Sigmoid colon (tissue), 4 donors: ENCODE measurements at regions not wholly inside any gene's neighbourhood (a gene's known extent, or its start where the extent isn't known, plus 50 kb on each side); places are given as distances from the start of the nearest gene placed in this dataset.

Source experiments
- CTCF ChIP-seq, 4 experiments: fragments of 450-650 bp in 3 of 4; fragments of 200-600 bp in 1 of 4; IDR thresholded peaks; one replicate each; pipeline ENCODE4 v1.5.1; 2016 to 2019; ENCODE audit warnings: antibody characterized with exemption in 4 of 4, mild to moderate bottlenecking in 3 of 4, moderate library complexity in 2 of 4
- EP300 ChIP-seq, 4 donors: sonication (generic); formaldehyde crosslinking; IDR thresholded peaks; one replicate each; pipeline ENCODE4 v1.6.1; 2017; ENCODE audit warnings: antibody characterized with exemption in 4 of 4
- POLR2A ChIP-seq, 2 donors: fragments of 450-650 bp; IDR thresholded peaks; one replicate each; pipeline ENCODE4 v1.6.1; 2016; ENCODE audit warnings: antibody characterized with exemption in 2 of 2, mild to moderate bottlenecking in 2 of 2, moderate library complexity in 2 of 2

GRCh38 chr18:46336278-46337111 is 232.3 kb downstream of the HAUS1 start:
- no peak for TF ChIP-seq EP300 (IDR thresholded peaks at IDR 0.05)
- no peak for TF ChIP-seq POLR2A (IDR thresholded peaks at IDR 0.05)
- no peak for TF ChIP-seq CTCF (IDR thresholded peaks at IDR 0.05)
